Caco-2 (cell line): ENCODE measurements at regions not wholly inside any gene's neighbourhood (a gene's known extent, or its start where the extent isn't known, plus 50 kb on each side); places are given as distances from the start of the nearest gene placed in this dataset.

ENCODE experiments used
- BruUV-seq: library from RNA; stranded (reverse); fragments of 400-500 nt; replicated peaks from 2 replicates; lab custom pipeline; 2021; lab: Mats Ljungman, UMichigan
- CTCF ChIA-PET: fragments of 300-600 bp; sonication (Branson Sonifier 250); formaldehyde crosslinking; loops from one replicate; lab custom pipeline; 2022; ENCODE audit warnings: antibody characterized with exemption; lab: Charles Lee
- POLR2A ChIA-PET: fragments of 300-600 bp; sonication (Branson Sonifier 250); formaldehyde crosslinking; loops from one replicate; lab custom pipeline; 2022; ENCODE audit warnings: antibody characterized with exemption; lab: Charles Lee
- DNase-seq, 2 experiments: peaks; one replicate each; pipeline versions ENCODE4 v3.0.0 to v3.0.0-alpha.2; 2020 to 2022
- H3K27me3 ChIP-seq: replicated peaks from 2 replicates; pipeline ENCODE4 v1.6.0; 2011; ENCODE audit warnings: low read length; ENCODE audit not compliant: control insufficient read depth, insufficient read depth
- H3K36me3 ChIP-seq: 2 replicates; pipeline ENCODE4 v1.5.1; 2011; ENCODE audit warnings: low read length; ENCODE audit not compliant: control insufficient read depth, insufficient read depth
- H3K4me1 ChIP-seq: fragments of 250-450 bp; sonication (Bioruptor Pico); 2 replicates; pipeline ENCODE4 v1.5.1; 2020; ENCODE audit warnings: mild to moderate bottlenecking
- H3K4me3 ChIP-seq: 2 replicates; pipeline ENCODE4 v1.5.1; 2011; ENCODE audit warnings: low read depth, mild to moderate bottlenecking, control low read depth, low read length
- H3K9me3 ChIP-seq: fragments of 250-450 bp; sonication (Bioruptor Pico); 2 replicates; pipeline ENCODE4 v1.5.1; 2020; ENCODE audit warnings: mild to moderate bottlenecking, moderate library complexity
- H3K27ac Mint-ChIP-seq: one replicate; pipeline ENCODE4 v1.8.0; 2022; ENCODE audit warnings: mixed read lengths; ENCODE audit not compliant: unreplicated experiment
- H3K27me3 Mint-ChIP-seq: one replicate; pipeline ENCODE4 v1.8.0; 2022; ENCODE audit warnings: mixed read lengths; ENCODE audit not compliant: insufficient read depth, unreplicated experiment
- H3K36me3 Mint-ChIP-seq: one replicate; pipeline ENCODE4 v1.8.0; 2022; ENCODE audit warnings: mild to moderate bottlenecking, mixed read lengths; ENCODE audit not compliant: insufficient read depth, unreplicated experiment
- H3K4me1 Mint-ChIP-seq: one replicate; pipeline ENCODE4 v1.8.0; 2022; ENCODE audit warnings: low read depth, mixed read lengths; ENCODE audit not compliant: unreplicated experiment
- H3K4me3 Mint-ChIP-seq: one replicate; pipeline ENCODE4 v1.8.0; 2022; ENCODE audit warnings: mild to moderate bottlenecking, moderate library complexity, mixed read lengths; ENCODE audit not compliant: unreplicated experiment
- H3K9me3 Mint-ChIP-seq: one replicate; pipeline ENCODE4 v1.8.0; 2022; ENCODE audit warnings: mixed read lengths; ENCODE audit not compliant: unreplicated experiment
- intact Hi-C: fragments of 100-400 bp; cut with micrococcal nuclease; formaldehyde crosslinking; loops from one replicate; pipeline ENCODE4 v1.10.0; 2022; ENCODE audit not compliant: unreplicated experiment
- TF ChIP-seq, protein P1 (sequence below), 2 experiments: fragments of 200-600 bp in 1 of 2; IDR thresholded peaks; 1 replicate in 1 of 2; 2 replicates in 1 of 2; pipeline versions ENCODE4 v1.5.1 to v1.8.0; 2011 to 2022; ENCODE audit warnings: antibody characterized with exemption in 1 of 2, control low read depth in 1 of 2, inconsistent platforms in 1 of 2, low read depth in 1 of 2, low read length in 1 of 2, mild to moderate bottlenecking in 1 of 2, moderate library complexity in 1 of 2; ENCODE audit not compliant: insufficient read depth in 1 of 2, severe bottlenecking in 1 of 2, unreplicated experiment in 1 of 2

DNA sequence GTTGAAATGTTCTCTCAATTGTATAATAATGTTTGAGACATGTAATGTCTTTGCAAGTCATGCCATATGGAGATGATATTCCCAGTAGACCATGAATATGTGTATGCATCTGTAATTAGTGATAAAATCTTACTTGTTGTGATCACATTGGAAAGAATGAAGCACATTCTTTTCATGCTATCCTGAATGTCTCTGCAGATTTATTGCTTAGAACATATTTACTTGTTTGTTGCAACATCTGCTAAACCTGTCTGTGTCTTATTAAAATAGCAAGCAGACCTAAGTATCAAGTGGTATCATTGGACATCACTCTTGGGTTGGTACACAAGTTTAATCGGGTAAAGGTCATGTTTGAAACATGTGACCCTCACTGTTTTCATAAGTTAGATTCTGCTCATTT lies 265.5 kb upstream of the CD180 start:
- TF ChIP-seq, protein P1, sequence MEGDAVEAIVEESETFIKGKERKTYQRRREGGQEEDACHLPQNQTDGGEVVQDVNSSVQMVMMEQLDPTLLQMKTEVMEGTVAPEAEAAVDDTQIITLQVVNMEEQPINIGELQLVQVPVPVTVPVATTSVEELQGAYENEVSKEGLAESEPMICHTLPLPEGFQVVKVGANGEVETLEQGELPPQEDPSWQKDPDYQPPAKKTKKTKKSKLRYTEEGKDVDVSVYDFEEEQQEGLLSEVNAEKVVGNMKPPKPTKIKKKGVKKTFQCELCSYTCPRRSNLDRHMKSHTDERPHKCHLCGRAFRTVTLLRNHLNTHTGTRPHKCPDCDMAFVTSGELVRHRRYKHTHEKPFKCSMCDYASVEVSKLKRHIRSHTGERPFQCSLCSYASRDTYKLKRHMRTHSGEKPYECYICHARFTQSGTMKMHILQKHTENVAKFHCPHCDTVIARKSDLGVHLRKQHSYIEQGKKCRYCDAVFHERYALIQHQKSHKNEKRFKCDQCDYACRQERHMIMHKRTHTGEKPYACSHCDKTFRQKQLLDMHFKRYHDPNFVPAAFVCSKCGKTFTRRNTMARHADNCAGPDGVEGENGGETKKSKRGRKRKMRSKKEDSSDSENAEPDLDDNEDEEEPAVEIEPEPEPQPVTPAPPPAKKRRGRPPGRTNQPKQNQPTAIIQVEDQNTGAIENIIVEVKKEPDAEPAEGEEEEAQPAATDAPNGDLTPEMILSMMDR (IDR thresholded peaks at IDR 0.05; ENCODE audit: insufficient read depth in 1 of 2, low read depth in 1 of 2, low read length in 1 of 2, severe bottlenecking in 1 of 2, unreplicated experiment in 1 of 2) = no peak
- ChIA-PET POLR2A (no interaction called here), CTCF (no interaction called here)
- Mint-ChIP-seq H3K4me1 (no peaks in the 10 kb centered on the region), H3K36me3 (no peaks in the 10 kb centered on the region), H3K27ac (no peak overlapping the region), H3K4me3 (no peak overlapping the region), H3K9me3 (no peaks in the 10 kb centered on the region), H3K27me3 (no peaks in the 10 kb centered on the region)
- intact Hi-C loops = no loop called here
- DNase-seq = no peak
- Histone ChIP-seq H3K4me1 (no peaks in the 10 kb centered on the region), H3K36me3 (no peaks in the 10 kb centered on the region), H3K9me3 (no peaks in the 10 kb centered on the region), H3K27me3 (no peaks in the 10 kb centered on the region), H3K4me3 (no peak overlapping the region)
- BruUV-seq = no TSS peak

DNA sequence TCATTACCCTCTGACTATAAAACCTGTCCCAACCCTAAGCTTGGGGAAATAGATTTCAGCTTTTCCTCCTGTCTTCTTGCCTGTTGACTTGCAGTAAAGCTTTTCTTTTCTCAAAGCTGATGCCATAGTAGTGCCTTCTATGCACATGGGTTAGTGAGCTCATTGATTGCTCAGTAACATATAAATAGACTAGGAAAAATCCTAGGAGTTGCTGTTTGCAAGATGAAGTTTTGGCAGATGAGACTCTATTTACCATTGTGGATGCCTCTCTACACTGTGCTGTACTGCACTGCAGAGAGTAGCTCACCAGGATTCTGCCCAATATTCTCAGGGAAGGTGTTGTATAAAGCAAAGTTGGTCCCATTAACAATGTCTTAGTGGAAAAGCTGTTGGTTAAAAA lies 262.7 kb upstream of the CD180 start:
- CTCF ChIA-PET = no interaction called here
- no TSS peak for BruUV-seq
- H3K4me1 Mint-ChIP-seq = no peaks in the 10 kb centered on the region

DNA sequence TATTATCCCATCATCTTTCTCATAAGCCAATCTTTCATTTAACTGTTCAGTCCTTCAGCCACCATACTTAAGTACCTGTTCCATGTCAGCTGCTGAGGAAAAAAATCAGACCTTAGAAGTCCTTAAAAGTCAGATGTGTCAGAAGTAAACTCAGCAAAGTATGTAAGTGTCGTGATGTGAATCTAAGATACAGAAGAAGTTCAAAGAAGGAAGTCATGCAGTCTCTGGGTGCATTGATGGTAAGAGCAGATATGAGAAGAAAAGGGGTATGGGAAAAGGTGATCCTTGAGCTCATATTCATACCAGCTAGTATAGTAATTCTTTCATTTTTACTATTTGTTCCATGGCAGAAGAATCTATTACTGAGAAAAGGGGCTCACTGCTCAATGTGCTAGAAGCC lies 259.4 kb upstream of the CD180 start:
- Histone ChIP-seq H3K4me3 (no peak overlapping the region), H3K4me1 (peaks cover 23% of the 10 kb centered on the region), H3K27me3 (no peaks in the 10 kb centered on the region), H3K36me3 (no peaks in the 10 kb centered on the region), H3K9me3 (no peaks in the 10 kb centered on the region)
- Mint-ChIP-seq H3K27me3 (no peaks in the 10 kb centered on the region), H3K4me3 (no peak overlapping the region), H3K9me3 (no peaks in the 10 kb centered on the region), H3K4me1 (no peaks in the 10 kb centered on the region), H3K27ac (no peak overlapping the region), H3K36me3 (no peaks in the 10 kb centered on the region)
- no TSS peak for BruUV-seq
- TF ChIP-seq, protein P1 (IDR thresholded peaks at IDR 0.05; ENCODE audit: insufficient read depth in 1 of 2, low read depth in 1 of 2, low read length in 1 of 2, severe bottlenecking in 1 of 2, unreplicated experiment in 1 of 2) = no peak
- ChIA-PET POLR2A (no interaction called here), CTCF (no interaction called here)
- intact Hi-C loops = no loop called here
- no peak for DNase-seq

More for the DNA sequence above, 262.7 kb upstream of the CD180 start:
- H3K27ac Mint-ChIP-seq = no peak overlapping the region
- Histone ChIP-seq H3K36me3 (no peaks in the 10 kb centered on the region), H3K4me3 (no peak overlapping the region), H3K27me3 (no peaks in the 10 kb centered on the region), H3K9me3 (no peaks in the 10 kb centered on the region), H3K4me1 (peaks cover 10% of the 10 kb centered on the region)
- H3K9me3 Mint-ChIP-seq = no peaks in the 10 kb centered on the region
- no peak overlapping the region for H3K4me3 Mint-ChIP-seq
- TF ChIP-seq, protein P1 (IDR thresholded peaks at IDR 0.05; ENCODE audit: insufficient read depth in 1 of 2, low read depth in 1 of 2, low read length in 1 of 2, severe bottlenecking in 1 of 2, unreplicated experiment in 1 of 2) = no peak
- POLR2A ChIA-PET = no interaction called here
- no peaks in the 10 kb centered on the region for H3K27me3 Mint-ChIP-seq
- no peaks in the 10 kb centered on the region for H3K36me3 Mint-ChIP-seq
- intact Hi-C loops = no loop called here
- DNase-seq = no peak
